ENCODE measurements at regions not wholly inside any gene's neighbourhood (a gene's known extent, or its start where the extent isn't known, plus 50 kb on each side); places are given as distances from the start of the nearest gene placed in this dataset.

- no peak for DNase-seq (ENCODE audit: low read depth, low spot score)
Observed at GRCh38 chr5:171579976-171580411, 160.5 kb downstream of the FGF18 start.

- DNase-seq (ENCODE audit: low read depth, low spot score), result no peak
Observed at GRCh38 chr5:171580502-171581265, 161.2 kb downstream of the FGF18 start.

- no peak for DNase-seq (ENCODE audit: low read depth, low spot score)
Observed at GRCh38 chr5:171581781-171582180, 162.3 kb downstream of the FGF18 start.

GRCh38 chr5:171582849-171583248, 163.4 kb downstream of the FGF18 start:
- DNase-seq (ENCODE audit: low read depth, low spot score), result no peak

- no peak for DNase-seq (ENCODE audit: low read depth, low spot score)
Observed at GRCh38 chr5:171585981-171586380, 166.5 kb downstream of the FGF18 start.

- DNase-seq (ENCODE audit: low read depth, low spot score), result no peak
Observed at GRCh38 chr5:171586436-171586835, 167.0 kb downstream of the FGF18 start.

GRCh38 chr5:171588046-171588445, 168.6 kb downstream of the FGF18 start:
- no peak for DNase-seq (ENCODE audit: low read depth, low spot score)

GRCh38 chr5:171588790-171589189, 169.3 kb downstream of the FGF18 start:
- DNase-seq (ENCODE audit: low read depth, low spot score), result no peak

- DNase-seq (ENCODE audit: low read depth, low spot score), result no peak
Observed at GRCh38 chr5:171589461-171589860, 170.0 kb downstream of the FGF18 start.

- DNase-seq (ENCODE audit: low read depth, low spot score), result no peak
Observed at GRCh38 chr5:171592076-171592475, 172.6 kb downstream of the FGF18 start.

- no peak for DNase-seq (ENCODE audit: low read depth, low spot score)
Observed at GRCh38 chr5:171592736-171593135, 173.3 kb downstream of the FGF18 start.

- no peak for DNase-seq (ENCODE audit: low read depth, low spot score)
Observed at GRCh38 chr5:171593401-171593800, 174.0 kb downstream of the FGF18 start.

- no peak for DNase-seq (ENCODE audit: low read depth, low spot score)
Observed at GRCh38 chr5:171593976-171594375, 174.5 kb downstream of the FGF18 start.

GRCh38 chr5:171595401-171595800, 176.0 kb downstream of the FGF18 start:
- no peak for DNase-seq (ENCODE audit: low read depth, low spot score)

GRCh38 chr5:171595801-171596231, 176.4 kb downstream of the FGF18 start:
- no peak for DNase-seq (ENCODE audit: low read depth, low spot score)

- no peak for DNase-seq (ENCODE audit: low read depth, low spot score)
Observed at GRCh38 chr5:171596391-171596878, 177.0 kb downstream of the FGF18 start.

GRCh38 chr5:171597946-171598640, 178.6 kb downstream of the FGF18 start:
- no peak for DNase-seq (ENCODE audit: low read depth, low spot score)

GRCh38 chr5:171598641-171599152, 179.2 kb downstream of the FGF18 start:
- DNase-seq (ENCODE audit: low read depth, low spot score), result no peak

GRCh38 chr5:171599411-171599810, 180.0 kb downstream of the FGF18 start:
- no peak for DNase-seq (ENCODE audit: low read depth, low spot score)

- no peak for DNase-seq (ENCODE audit: low read depth, low spot score)
Observed at GRCh38 chr5:171599957-171600612, 180.6 kb downstream of the FGF18 start.

GRCh38 chr5:171600741-171601265, 181.4 kb downstream of the FGF18 start:
- DNase-seq (ENCODE audit: low read depth, low spot score), result no peak

Data from iPS DF 19.7 (cell line).